Aorta (tissue), 5 donors: ENCODE measurements at regions not wholly inside any gene's neighbourhood (a gene's known extent, or its start where the extent isn't known, plus 50 kb on each side); places are given as distances from the start of the nearest gene placed in this dataset.

Experiments used
- ATAC-seq: fragments of 200-7000 bp; cut with Tn5 transposase; one replicate; pipeline ENCODE4 v1.9.1; 2022; ENCODE audit warnings: moderate library complexity; ENCODE audit not compliant: low FRiP score
- DNase-seq, 2 donors: peaks; one replicate each; pipeline ENCODE4 v3.0.0-alpha.2; 2020
- H3K27ac ChIP-seq, 2 donors: one replicate each; pipeline ENCODE4 v1.5.1; 2013; ENCODE audit warnings: low read length in 2 of 2, mild to moderate bottlenecking in 2 of 2, moderate library complexity in 2 of 2, control low read depth in 1 of 2, inconsistent platforms in 1 of 2, low read depth in 1 of 2
- H3K27me3 ChIP-seq, 2 donors: one replicate each; pipeline ENCODE4 v1.6.1; 2013; ENCODE audit warnings: control low read depth in 1 of 2, low read length in 1 of 2, mild to moderate bottlenecking in 1 of 2, moderate library complexity in 1 of 2; ENCODE audit not compliant: insufficient read depth in 2 of 2, control insufficient read depth in 1 of 2
- H3K36me3 ChIP-seq, 2 donors: one replicate each; pipeline ENCODE4 v1.6.1; 2013; ENCODE audit warnings: control low read depth in 1 of 2, low read length in 1 of 2, mild to moderate bottlenecking in 1 of 2; ENCODE audit not compliant: insufficient read depth in 2 of 2, control insufficient read depth in 1 of 2
- H3K4me1 ChIP-seq, 2 donors: one replicate each; pipeline ENCODE4 v1.6.1; 2013; ENCODE audit warnings: low read length in 2 of 2, control low read depth in 1 of 2, mild to moderate bottlenecking in 1 of 2, moderate library complexity in 1 of 2; ENCODE audit not compliant: insufficient read depth in 2 of 2, control insufficient read depth in 1 of 2
- H3K4me3 ChIP-seq, 2 donors: one replicate each; pipeline ENCODE4 v1.5.1; 2013; ENCODE audit warnings: low read length in 2 of 2, control low read depth in 1 of 2, mild to moderate bottlenecking in 1 of 2
- H3K9me3 ChIP-seq: one replicate; pipeline ENCODE4 v1.6.1; 2013; ENCODE audit warnings: mild to moderate bottlenecking, low read length; ENCODE audit not compliant: control insufficient read depth
- WGBS, 2 donors: extraction: QIAGEN DNeasy Blood & Tissue Kit; methylation state at CpG; one replicate each; pipeline ENCODE4 v1.1.7; 2013; 5-methylcytosine and 5-hydroxymethylcytosine counted together
- intact Hi-C, 2 donors: fragments of 100-400 bp; cut with DNase I; formaldehyde crosslinking; loops; one replicate each; pipeline versions ENCODE4 v1.14.2 to v1.15.0; 2022
- donor health status: healthy with polysubstance abuse.
- donor health status: Bipolar disorder and iron deficiency.
- donor health status: DM: no; HTN: no; CAD: no.
- donor health status: DM: no; HTN: no; CAD: no.
- donor health status: DM: yes; HTN: yes; CAD: no.

- Histone ChIP-seq H3K9me3 (no peaks in the 10 kb centered on the region), H3K27me3 (peaks cover 0 to 1% of the 10 kb centered on the region in 2 donors), H3K4me3 (no peak overlapping the region), H3K4me1 (no peaks in the 10 kb centered on the region), H3K27ac (no peak overlapping the region), H3K36me3 (no peaks in the 10 kb centered on the region)
- intact Hi-C loops = no loop called here
- ATAC-seq (no peak), DNase-seq (no peak)
- WGBS, 2 donors = 73 to 76% methylated on average over 11 of the region's 11 CpGs
These were observed 53.1 kb upstream of the OSBPL3 start for GRCh38 chr7:25032774-25033743.

- 94 to 97% methylated on average over 1 of the region's 1 CpG for WGBS, 2 donors
- H3K27ac ChIP-seq = no peak overlapping the region
- DNase-seq (no peak), ATAC-seq (no peak)
- intact Hi-C loops = no loop called here
- no peaks in the 10 kb centered on the region for H3K4me1 ChIP-seq
- H3K9me3 ChIP-seq = no peaks in the 10 kb centered on the region
- H3K36me3 ChIP-seq = no peaks in the 10 kb centered on the region
- no peak overlapping the region for H3K4me3 ChIP-seq
- peaks cover 0 to 1% of the 10 kb centered on the region in 2 donors for H3K27me3 ChIP-seq
These were observed 51.5 kb upstream of the OSBPL3 start for GRCh38 chr7:25031432-25031831.

- Histone ChIP-seq H3K4me3 (no peak overlapping the region), H3K9me3 (no peaks in the 10 kb centered on the region), H3K4me1 (no peaks in the 10 kb centered on the region), H3K36me3 (no peaks in the 10 kb centered on the region), H3K27me3 (peaks cover 0 to 1% of the 10 kb centered on the region in 2 donors), H3K27ac (no peak overlapping the region)
- 74 to 84% methylated on average over 6 of the region's 6 CpGs for WGBS, 2 donors
- ATAC-seq (no peak), DNase-seq (no peak)
- intact Hi-C loops = no loop called here
These were observed 51.0 kb upstream of the OSBPL3 start for GRCh38 chr7:25031007-25031406.
